K562 (cell line): ENCODE measurements at regions not wholly inside any gene's neighbourhood (a gene's known extent, or its start where the extent isn't known, plus 50 kb on each side); places are given as distances from the start of the nearest gene placed in this dataset.

Experiments used
- EP300 ChIP-seq: IDR thresholded peaks from 2 replicates; pipeline ENCODE4 v1.6.1; 2012; ENCODE audit warnings: low read length, improper control_type of control experiment
- SIN3A ChIP-seq, 2 experiments: fragments of 150-350 bp in 1 of 2; IDR thresholded peaks; 2 replicates each; pipeline ENCODE4 v1.6.1; 2011 to 2016; ENCODE audit warnings: borderline replicate concordance in 2 of 2, low read depth in 2 of 2, low read length in 2 of 2, mild to moderate bottlenecking in 2 of 2, moderate library complexity in 2 of 2; ENCODE audit not compliant: control insufficient read depth in 1 of 2
- TF ChIP-seq, protein P1 (sequence below), 3 experiments: IDR thresholded peaks in 2 of 3; conservative IDR thresholded peaks in 1 of 3; 2 replicates each; pipeline ENCODE4 v1.5.1; 2011 to 2012; ENCODE audit warnings: low read length in 3 of 3, mild to moderate bottlenecking in 3 of 3, control low read depth in 2 of 3, improper control_type of control experiment in 1 of 3, inconsistent platforms in 1 of 3, low read depth in 1 of 3, mixed read lengths in 1 of 3, moderate library complexity in 1 of 3; ENCODE audit not compliant: insufficient read depth in 2 of 3

DNA sequence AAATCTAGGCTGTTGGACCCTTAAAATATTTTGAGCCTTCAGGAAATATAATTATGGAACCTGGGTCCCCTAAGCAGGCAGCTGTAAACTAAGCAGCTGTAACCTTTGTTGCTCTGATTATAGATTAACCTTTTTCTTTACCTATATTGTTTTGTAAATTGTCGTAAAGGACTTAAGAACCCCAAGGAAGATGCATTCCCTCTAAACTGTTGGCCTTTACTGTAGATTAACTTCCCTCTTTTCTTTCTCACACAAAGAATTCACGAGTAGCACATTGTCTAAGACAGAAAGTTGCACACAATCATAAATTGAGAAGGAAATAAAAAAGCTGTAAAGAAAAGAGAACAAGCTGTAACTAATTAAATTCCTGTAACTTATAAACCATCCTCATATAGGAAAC is 877.3 kb downstream of the ROBO2 start:
- TF ChIP-seq EP300: no peak
- TF ChIP-seq, protein P1, sequence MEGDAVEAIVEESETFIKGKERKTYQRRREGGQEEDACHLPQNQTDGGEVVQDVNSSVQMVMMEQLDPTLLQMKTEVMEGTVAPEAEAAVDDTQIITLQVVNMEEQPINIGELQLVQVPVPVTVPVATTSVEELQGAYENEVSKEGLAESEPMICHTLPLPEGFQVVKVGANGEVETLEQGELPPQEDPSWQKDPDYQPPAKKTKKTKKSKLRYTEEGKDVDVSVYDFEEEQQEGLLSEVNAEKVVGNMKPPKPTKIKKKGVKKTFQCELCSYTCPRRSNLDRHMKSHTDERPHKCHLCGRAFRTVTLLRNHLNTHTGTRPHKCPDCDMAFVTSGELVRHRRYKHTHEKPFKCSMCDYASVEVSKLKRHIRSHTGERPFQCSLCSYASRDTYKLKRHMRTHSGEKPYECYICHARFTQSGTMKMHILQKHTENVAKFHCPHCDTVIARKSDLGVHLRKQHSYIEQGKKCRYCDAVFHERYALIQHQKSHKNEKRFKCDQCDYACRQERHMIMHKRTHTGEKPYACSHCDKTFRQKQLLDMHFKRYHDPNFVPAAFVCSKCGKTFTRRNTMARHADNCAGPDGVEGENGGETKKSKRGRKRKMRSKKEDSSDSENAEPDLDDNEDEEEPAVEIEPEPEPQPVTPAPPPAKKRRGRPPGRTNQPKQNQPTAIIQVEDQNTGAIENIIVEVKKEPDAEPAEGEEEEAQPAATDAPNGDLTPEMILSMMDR (IDR thresholded peaks at IDR 0.05 in 2 of 3, conservative IDR thresholded peaks at IDR 0.05 in 1 of 3; ENCODE audit: insufficient read depth in 2 of 3, low read depth in 1 of 3, low read length in 3 of 3): no peak
- no peak for TF ChIP-seq SIN3A (IDR thresholded peaks at IDR 0.05; ENCODE audit: borderline replicate concordance in 2 of 2, control insufficient read depth in 1 of 2, low read depth in 2 of 2, low read length in 2 of 2)
